Sigmoid colon (tissue), 6 donors: ENCODE measurements at regions not wholly inside any gene's neighbourhood (a gene's known extent, or its start where the extent isn't known, plus 50 kb on each side); places are given as distances from the start of the nearest gene placed in this dataset.

ENCODE experiments used
- DNase-seq: peaks from one replicate; pipeline ENCODE4 v3.0.0-alpha.2; 2019
- H3K27ac ChIP-seq, 4 donors: fragments of 200-600 bp; sonication (generic); one replicate each; pipeline ENCODE4 v1.5.1; 2016 to 2019; ENCODE audit warnings: mild to moderate bottlenecking in 1 of 4
- H3K27me3 ChIP-seq, 3 donors: fragments of 200-600 bp; sonication (generic); one replicate each; pipeline ENCODE4 v1.5.1; 2019; ENCODE audit warnings: mild to moderate bottlenecking in 1 of 3
- H3K36me3 ChIP-seq, 4 donors: fragments of 200-600 bp; sonication (generic); one replicate each; pipeline ENCODE4 v1.5.1; 2016 to 2019
- H3K4me1 ChIP-seq, 4 donors: fragments of 200-600 bp; sonication (generic); one replicate each; pipeline ENCODE4 v1.5.1; 2017 to 2019
- H3K4me3 ChIP-seq, 4 donors: fragments of 200-600 bp; sonication (generic); one replicate each; pipeline ENCODE4 v1.5.1; 2017 to 2019; ENCODE audit warnings: mild to moderate bottlenecking in 2 of 4, moderate library complexity in 1 of 4
- H3K9me3 ChIP-seq, 4 donors: fragments of 200-600 bp in 3 of 4; sonication (generic) in 3 of 4; one replicate each; pipeline versions ENCODE4 v1.5.1 to v1.6.1; 2013 to 2019
- EP300 ChIP-seq, 4 donors: sonication (generic); formaldehyde crosslinking; IDR thresholded peaks; one replicate each; pipeline ENCODE4 v1.6.1; 2017; ENCODE audit warnings: antibody characterized with exemption in 4 of 4
- POLR2A ChIP-seq, 2 donors: fragments of 450-650 bp; IDR thresholded peaks; one replicate each; pipeline ENCODE4 v1.6.1; 2016; ENCODE audit warnings: antibody characterized with exemption in 2 of 2, mild to moderate bottlenecking in 2 of 2, moderate library complexity in 2 of 2
- POLR2AphosphoS5 ChIP-seq, 4 donors: sonication (generic); formaldehyde crosslinking; IDR thresholded peaks; one replicate each; pipeline ENCODE4 v1.6.1; 2017; ENCODE audit warnings: antibody characterized with exemption in 4 of 4
- WGBS, 2 donors: extraction: QIAGEN DNeasy Blood & Tissue Kit; methylation state at CpG; one replicate each; pipeline ENCODE4 v1.1.7; 2013; 5-methylcytosine and 5-hydroxymethylcytosine counted together
- intact Hi-C: fragments of 100-400 bp; cut with DNase I; formaldehyde crosslinking; loops from one replicate; pipeline ENCODE4 v1.15.1; 2023
- TF ChIP-seq, protein P1 (sequence below), 4 experiments: fragments of 450-650 bp in 3 of 4; fragments of 200-600 bp in 1 of 4; IDR thresholded peaks; one replicate each; pipeline ENCODE4 v1.5.1; 2016 to 2019; ENCODE audit warnings: antibody characterized with exemption in 4 of 4, mild to moderate bottlenecking in 3 of 4, moderate library complexity in 2 of 4
- donor health status: healthy with polysubstance abuse.
- donor health status: healthy.

DNA sequence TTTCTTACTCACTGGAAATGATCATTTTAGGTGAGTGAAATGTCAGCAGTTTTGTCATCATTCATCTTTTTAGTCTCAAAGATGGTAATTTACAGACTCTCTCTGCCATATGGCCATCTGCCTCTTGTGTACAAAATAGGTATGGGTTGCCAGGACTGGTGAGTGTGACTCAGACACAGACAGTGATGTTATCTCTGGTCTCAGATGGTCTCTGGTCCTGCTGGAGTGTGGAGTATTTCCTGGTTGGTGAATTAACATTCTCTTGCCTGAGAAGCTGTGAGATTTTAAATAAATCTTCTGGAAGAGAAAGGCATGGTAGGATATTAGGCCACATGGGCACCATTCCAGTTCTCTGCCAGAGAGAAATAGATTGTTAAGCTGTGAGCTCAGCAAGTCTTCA is 207.0 kb downstream of the ATP23 start:
- no peaks in the 10 kb centered on the region for H3K4me1 ChIP-seq
- H3K27ac ChIP-seq: no peak overlapping the region
- TF ChIP-seq POLR2AphosphoS5 (IDR thresholded peaks at IDR 0.05) (no peak), EP300 (IDR thresholded peaks at IDR 0.05) (no peak), POLR2A (IDR thresholded peaks at IDR 0.05) (no peak)
- TF ChIP-seq, protein P1, sequence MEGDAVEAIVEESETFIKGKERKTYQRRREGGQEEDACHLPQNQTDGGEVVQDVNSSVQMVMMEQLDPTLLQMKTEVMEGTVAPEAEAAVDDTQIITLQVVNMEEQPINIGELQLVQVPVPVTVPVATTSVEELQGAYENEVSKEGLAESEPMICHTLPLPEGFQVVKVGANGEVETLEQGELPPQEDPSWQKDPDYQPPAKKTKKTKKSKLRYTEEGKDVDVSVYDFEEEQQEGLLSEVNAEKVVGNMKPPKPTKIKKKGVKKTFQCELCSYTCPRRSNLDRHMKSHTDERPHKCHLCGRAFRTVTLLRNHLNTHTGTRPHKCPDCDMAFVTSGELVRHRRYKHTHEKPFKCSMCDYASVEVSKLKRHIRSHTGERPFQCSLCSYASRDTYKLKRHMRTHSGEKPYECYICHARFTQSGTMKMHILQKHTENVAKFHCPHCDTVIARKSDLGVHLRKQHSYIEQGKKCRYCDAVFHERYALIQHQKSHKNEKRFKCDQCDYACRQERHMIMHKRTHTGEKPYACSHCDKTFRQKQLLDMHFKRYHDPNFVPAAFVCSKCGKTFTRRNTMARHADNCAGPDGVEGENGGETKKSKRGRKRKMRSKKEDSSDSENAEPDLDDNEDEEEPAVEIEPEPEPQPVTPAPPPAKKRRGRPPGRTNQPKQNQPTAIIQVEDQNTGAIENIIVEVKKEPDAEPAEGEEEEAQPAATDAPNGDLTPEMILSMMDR (IDR thresholded peaks at IDR 0.05): no peak
- DNase-seq: no peak
- intact Hi-C loops: no loop called here
- H3K9me3 ChIP-seq: no peaks in the 10 kb centered on the region
- no peak overlapping the region for H3K4me3 ChIP-seq
- no peaks in the 10 kb centered on the region for H3K36me3 ChIP-seq
- H3K27me3 ChIP-seq: no peaks in the 10 kb centered on the region

DNA sequence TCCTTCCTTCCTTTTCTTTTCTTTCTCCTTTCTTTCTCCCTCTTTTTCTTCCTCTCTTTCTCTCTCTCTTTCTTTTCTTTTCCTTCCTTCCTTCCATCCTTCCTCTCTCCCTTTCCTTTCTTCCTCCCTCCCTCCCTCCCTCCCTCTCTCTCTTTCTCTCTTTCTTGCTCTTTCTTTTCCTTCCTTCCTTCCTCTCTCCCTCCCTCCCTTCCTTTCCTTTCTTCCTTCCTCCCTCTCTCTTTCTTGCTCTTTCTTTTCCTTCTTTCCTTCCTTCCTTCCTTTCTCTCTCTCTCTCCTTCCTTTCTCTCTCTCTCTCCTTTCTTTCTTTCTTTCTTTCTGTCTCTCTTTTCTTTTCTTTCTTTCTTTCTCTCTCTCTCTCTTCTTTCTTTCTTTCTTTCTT is 207.6 kb downstream of the ATP23 start:
- TF ChIP-seq EP300 (IDR thresholded peaks at IDR 0.05) (no peak), POLR2A (IDR thresholded peaks at IDR 0.05) (no peak), POLR2AphosphoS5 (IDR thresholded peaks at IDR 0.05) (no peak)
- TF ChIP-seq, protein P1 (IDR thresholded peaks at IDR 0.05): no peak
- no peaks in the 10 kb centered on the region for H3K9me3 ChIP-seq
- intact Hi-C loops: no loop called here
- H3K36me3 ChIP-seq: no peaks in the 10 kb centered on the region
- H3K27me3 ChIP-seq: no peaks in the 10 kb centered on the region
- H3K4me3 ChIP-seq: no peak overlapping the region
- H3K4me1 ChIP-seq: no peaks in the 10 kb centered on the region
- DNase-seq: no peak
- no peak overlapping the region for H3K27ac ChIP-seq

GRCh38 chr12:58154359-58154758 is 213.0 kb downstream of the ATP23 start:
- H3K27ac ChIP-seq: no peak overlapping the region
- WGBS, 2 donors: 97 to 100% methylated on average over 1 of the region's 1 CpG
- no peak overlapping the region for H3K4me3 ChIP-seq
- H3K4me1 ChIP-seq: no peaks in the 10 kb centered on the region
- H3K9me3 ChIP-seq: no peaks in the 10 kb centered on the region
- intact Hi-C loops: no loop called here
- DNase-seq: no peak
- H3K36me3 ChIP-seq: no peaks in the 10 kb centered on the region
- H3K27me3 ChIP-seq: no peaks in the 10 kb centered on the region
- TF ChIP-seq POLR2A (IDR thresholded peaks at IDR 0.05) (no peak), EP300 (IDR thresholded peaks at IDR 0.05) (no peak), POLR2AphosphoS5 (IDR thresholded peaks at IDR 0.05) (no peak)
- TF ChIP-seq, protein P1 (IDR thresholded peaks at IDR 0.05): no peak

GRCh38 chr12:58156697-58157096 is 215.3 kb downstream of the ATP23 start:
- intact Hi-C loops: no loop called here
- no peaks in the 10 kb centered on the region for H3K36me3 ChIP-seq
- no peak overlapping the region for H3K27ac ChIP-seq
- 73 to 83% methylated on average over 2 of the region's 2 CpGs for WGBS, 2 donors
- H3K4me1 ChIP-seq: no peaks in the 10 kb centered on the region
- H3K27me3 ChIP-seq: no peaks in the 10 kb centered on the region
- TF ChIP-seq POLR2AphosphoS5 (IDR thresholded peaks at IDR 0.05) (no peak), EP300 (IDR thresholded peaks at IDR 0.05) (no peak), POLR2A (IDR thresholded peaks at IDR 0.05) (no peak)
- TF ChIP-seq, protein P1 (IDR thresholded peaks at IDR 0.05): no peak
- no peaks in the 10 kb centered on the region for H3K9me3 ChIP-seq
- no peak for DNase-seq
- H3K4me3 ChIP-seq: no peak overlapping the region

GRCh38 chr12:58159941-58160340 is 218.6 kb downstream of the ATP23 start:
- H3K27me3 ChIP-seq: no peaks in the 10 kb centered on the region
- H3K36me3 ChIP-seq: no peaks in the 10 kb centered on the region
- H3K27ac ChIP-seq: no peak overlapping the region
- no peaks in the 10 kb centered on the region for H3K9me3 ChIP-seq
- no peak for TF ChIP-seq POLR2AphosphoS5 (IDR thresholded peaks at IDR 0.05)
- TF ChIP-seq POLR2A (IDR thresholded peaks at IDR 0.05): no peak
- TF ChIP-seq EP300 (IDR thresholded peaks at IDR 0.05): no peak
- TF ChIP-seq, protein P1 (IDR thresholded peaks at IDR 0.05): no peak
- intact Hi-C loops: no loop called here
- 65 to 81% methylated on average over 2 of the region's 2 CpGs for WGBS, 2 donors
- no peak overlapping the region for H3K4me3 ChIP-seq
- H3K4me1 ChIP-seq: no peaks in the 10 kb centered on the region
- no peak for DNase-seq
